Endothelial cell of umbilical vein (primary cell): ENCODE measurements at regions not wholly inside any gene's neighbourhood (a gene's known extent, or its start where the extent isn't known, plus 50 kb on each side); places are given as distances from the start of the nearest gene placed in this dataset.
"Not testable (repeated sequence)": the region's sequence is repeated elsewhere in the genome, so short reads cannot be mapped to it uniquely, and the experiment has no call there.

Source experiments
- BruUV-seq: library from RNA; stranded (reverse); fragments of 400-500 nt; replicated peaks from 2 replicates; lab custom pipeline; 2021; lab: Mats Ljungman, UMichigan
- CTCF ChIA-PET: fragments of 300-600, 350-600 bp; sonication (Branson Sonifier 250); formaldehyde crosslinking; loops from one replicate; lab custom pipeline; 2021; ENCODE audit warnings: antibody characterized with exemption, inconsistent platforms; lab: Charles Lee
- POLR2A ChIA-PET: fragments of 300-600, 350-600 bp; sonication (Branson Sonifier 250); formaldehyde crosslinking; loops from one replicate; lab custom pipeline; 2021; ENCODE audit warnings: antibody characterized with exemption, inconsistent platforms; lab: Charles Lee
- DNase-seq: peaks from one replicate; pipeline ENCODE4 v3.0.0-alpha.2; 2011; ENCODE audit warnings: low read depth, low spot score
- FAIRE-seq: peaks from 2 replicates; lab custom pipeline; 2011; peaks lifted over from hg19 to GRCh38; lab: Jason Lieb, UNC
- H2AFZ ChIP-seq: 2 replicates; pipeline ENCODE4 v1.6.0; 2012; ENCODE audit warnings: low read depth, low read length, control low read depth, inconsistent platforms
- H3K27ac ChIP-seq: 2 replicates; pipeline ENCODE4 v1.5.1; 2011; ENCODE audit warnings: low read depth, mild to moderate bottlenecking, control low read depth, low read length, moderate library complexity; ENCODE audit not compliant: insufficient read depth
- H3K27me3 ChIP-seq, 2 experiments: 2 replicates each; pipeline versions ENCODE4 v1.6.0 to v1.6.1; 2011; ENCODE audit warnings: low read length in 2 of 2, mixed read lengths in 1 of 2; ENCODE audit not compliant: control insufficient read depth in 2 of 2, insufficient read depth in 2 of 2
- H3K36me3 ChIP-seq, 2 experiments: 2 replicates in 1 of 2; 3 replicates in 1 of 2; pipeline ENCODE4 v1.5.1; 2011; ENCODE audit warnings: low read length in 2 of 2, mild to moderate bottlenecking in 1 of 2, moderate library complexity in 1 of 2; ENCODE audit not compliant: control insufficient read depth in 2 of 2, insufficient read depth in 2 of 2; ENCODE audit errors: extremely low read depth in 1 of 2
- H3K4me1 ChIP-seq: 3 replicates; pipeline ENCODE4 v1.5.1; 2011; ENCODE audit warnings: mild to moderate bottlenecking, low read length; ENCODE audit not compliant: control insufficient read depth, insufficient read depth; ENCODE audit errors: extremely low read depth
- H3K4me2 ChIP-seq: 2 replicates; pipeline ENCODE4 v1.6.1; 2011; ENCODE audit warnings: low read length, control low read depth, mixed read lengths; ENCODE audit not compliant: insufficient read depth
- H3K4me3 ChIP-seq, 3 experiments: fragments of 200-600 bp in 1 of 3; sonication (generic), shearing (Covaris generic) in 1 of 3; replicated peaks in 1 of 3; 2 replicates each; pipeline ENCODE4 v1.5.1; 2011 to 2016; ENCODE audit warnings: control low read depth in 3 of 3, low read length in 3 of 3, mild to moderate bottlenecking in 2 of 3, inconsistent platforms in 1 of 3, low read depth in 1 of 3, moderate library complexity in 1 of 3; ENCODE audit not compliant: insufficient read depth in 1 of 3
- H3K79me2 ChIP-seq: 2 replicates; pipeline ENCODE4 v1.6.0; 2012; ENCODE audit warnings: low read length, inconsistent platforms; ENCODE audit not compliant: control insufficient read depth, insufficient read depth
- H3K9ac ChIP-seq: replicated peaks from 2 replicates; pipeline ENCODE3; 2011; ENCODE audit warnings: low read length, control low read depth; ENCODE audit not compliant: insufficient read depth; ENCODE audit errors: extremely low read depth
- H3K9me1 ChIP-seq: replicated peaks from 3 replicates; pipeline ENCODE4 v1.6.0; 2011; ENCODE audit warnings: mild to moderate bottlenecking, low read length; ENCODE audit not compliant: control insufficient read depth, insufficient read depth; ENCODE audit errors: extremely low read depth
- H3K9me3 ChIP-seq: replicated peaks from 2 replicates; pipeline ENCODE4 v1.5.1; 2012; ENCODE audit warnings: low read length, inconsistent platforms; ENCODE audit not compliant: control insufficient read depth, insufficient read depth
- H4K20me1 ChIP-seq: replicated peaks from 2 replicates; pipeline ENCODE3; 2011; ENCODE audit warnings: mild to moderate bottlenecking, low read length; ENCODE audit not compliant: control insufficient read depth, insufficient read depth; ENCODE audit errors: extremely low read depth
- JUN ChIP-seq: IDR thresholded peaks from 2 replicates; pipeline ENCODE4 v1.6.1; 2011; ENCODE audit warnings: borderline replicate concordance, low read depth; ENCODE audit not compliant: insufficient read length, insufficient read depth
- dilution Hi-C: fragments of 300-500 bp; cut with MboI; formaldehyde crosslinking; loops from one replicate; pipeline ENCODE4 v1.15.0; 2019; ENCODE audit warnings: low sequenced_read_pairs; ENCODE audit not compliant: extremely low pct_ligation_motif_present
- intact Hi-C: fragments of 100-400 bp; cut with micrococcal nuclease; formaldehyde crosslinking; loops from one replicate; pipeline ENCODE4 v1.10.0; 2022
- TF ChIP-seq, protein P1 (sequence below), 2 donors: IDR thresholded peaks; 1 replicate in 1 of 2; 2 replicates in 1 of 2; pipeline ENCODE4 v1.5.1; 2011; ENCODE audit warnings: low read length in 2 of 2, mild to moderate bottlenecking in 2 of 2, moderate library complexity in 2 of 2, control low read depth in 1 of 2, inconsistent platforms in 1 of 2, low read depth in 1 of 2; ENCODE audit not compliant: insufficient read depth in 1 of 2; ENCODE audit errors: extremely low read depth in 1 of 2

DNA sequence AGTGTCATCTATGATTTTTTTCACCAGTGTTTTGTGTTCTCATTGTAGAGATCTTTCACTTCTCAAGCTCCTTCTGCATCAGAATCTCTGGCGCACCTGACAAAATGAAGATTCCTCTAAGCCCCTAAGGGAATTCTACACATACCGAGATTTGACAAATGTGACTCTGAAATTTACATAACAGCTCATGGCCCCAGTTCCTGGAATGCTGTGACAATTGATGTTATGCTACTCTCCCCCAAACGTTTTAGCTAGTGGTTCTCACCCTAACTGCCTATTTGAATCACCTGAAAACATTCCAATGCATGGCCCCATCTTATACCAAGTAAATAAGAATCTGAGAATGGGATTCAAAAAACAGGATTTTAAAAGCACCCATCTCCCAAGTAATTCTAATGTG lies 162.1 kb upstream of the FKBP1C start:
- BruUV-seq = no TSS peak
- Histone ChIP-seq H3K9me1 (no peaks in the 10 kb centered on the region), H2AFZ (no peak overlapping the region), H3K4me2 (no peak overlapping the region), H3K4me1 (no peaks in the 10 kb centered on the region), H3K27me3 (no peaks in the 10 kb centered on the region), H3K27ac (no peak overlapping the region), H3K9ac (no peak overlapping the region), H3K79me2 (no peaks in the 10 kb centered on the region), H4K20me1 (no peaks in the 10 kb centered on the region), H3K36me3 (no peaks in the 10 kb centered on the region), H3K4me3 (no peak overlapping the region), H3K9me3 (peaks cover 2% of the 10 kb centered on the region)
- no peak for FAIRE-seq
- dilution Hi-C loops = no loop called here
- ChIA-PET CTCF (no interaction called here), POLR2A (no interaction called here)
- no peak for DNase-seq
- TF ChIP-seq JUN = no peak
- TF ChIP-seq, protein P1, sequence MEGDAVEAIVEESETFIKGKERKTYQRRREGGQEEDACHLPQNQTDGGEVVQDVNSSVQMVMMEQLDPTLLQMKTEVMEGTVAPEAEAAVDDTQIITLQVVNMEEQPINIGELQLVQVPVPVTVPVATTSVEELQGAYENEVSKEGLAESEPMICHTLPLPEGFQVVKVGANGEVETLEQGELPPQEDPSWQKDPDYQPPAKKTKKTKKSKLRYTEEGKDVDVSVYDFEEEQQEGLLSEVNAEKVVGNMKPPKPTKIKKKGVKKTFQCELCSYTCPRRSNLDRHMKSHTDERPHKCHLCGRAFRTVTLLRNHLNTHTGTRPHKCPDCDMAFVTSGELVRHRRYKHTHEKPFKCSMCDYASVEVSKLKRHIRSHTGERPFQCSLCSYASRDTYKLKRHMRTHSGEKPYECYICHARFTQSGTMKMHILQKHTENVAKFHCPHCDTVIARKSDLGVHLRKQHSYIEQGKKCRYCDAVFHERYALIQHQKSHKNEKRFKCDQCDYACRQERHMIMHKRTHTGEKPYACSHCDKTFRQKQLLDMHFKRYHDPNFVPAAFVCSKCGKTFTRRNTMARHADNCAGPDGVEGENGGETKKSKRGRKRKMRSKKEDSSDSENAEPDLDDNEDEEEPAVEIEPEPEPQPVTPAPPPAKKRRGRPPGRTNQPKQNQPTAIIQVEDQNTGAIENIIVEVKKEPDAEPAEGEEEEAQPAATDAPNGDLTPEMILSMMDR (IDR thresholded peaks at IDR 0.05; ENCODE audit: extremely low read depth in 1 of 2, insufficient read depth in 1 of 2, low read depth in 1 of 2, low read length in 2 of 2) = no peak
- intact Hi-C loops = no loop called here

DNA sequence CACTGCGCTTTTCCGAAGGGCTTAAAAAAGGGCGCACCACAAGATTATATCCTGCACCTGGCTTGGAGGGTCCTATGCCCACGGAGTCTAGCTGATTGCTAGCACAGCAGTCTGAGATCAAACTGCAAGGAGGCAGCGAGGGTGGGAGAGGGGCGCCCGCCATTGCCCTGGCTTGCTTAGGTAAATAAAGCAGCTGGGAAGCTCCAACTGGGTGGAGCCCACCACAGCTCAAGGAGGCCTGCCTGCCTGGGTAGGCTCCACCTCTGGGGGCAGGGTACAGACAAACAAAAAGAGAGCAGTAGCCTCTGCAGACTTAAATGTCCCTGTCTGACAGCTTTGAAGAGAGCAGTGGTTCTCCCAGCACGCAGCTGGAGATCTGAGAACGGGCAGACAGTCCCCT lies 158.1 kb upstream of the FKBP1C start:
- DNase-seq, BruUV-seq, H2AFZ ChIP-seq, H3K27ac ChIP-seq, H3K4me1 ChIP-seq, H3K4me3 ChIP-seq, CTCF ChIA-PET, H4K20me1 ChIP-seq, H3K9me3 ChIP-seq, dilution Hi-C loops, H3K79me2 ChIP-seq, H3K9me1 ChIP-seq, POLR2A ChIA-PET, H3K4me2 ChIP-seq, H3K27me3 ChIP-seq, H3K9ac ChIP-seq, intact Hi-C loops, FAIRE-seq, H3K36me3 ChIP-seq: not testable (repeated sequence)
